ENCODE measurements at regions not wholly inside any gene's neighbourhood (a gene's known extent, or its start where the extent isn't known, plus 50 kb on each side); places are given as distances from the start of the nearest gene placed in this dataset.

DNA sequence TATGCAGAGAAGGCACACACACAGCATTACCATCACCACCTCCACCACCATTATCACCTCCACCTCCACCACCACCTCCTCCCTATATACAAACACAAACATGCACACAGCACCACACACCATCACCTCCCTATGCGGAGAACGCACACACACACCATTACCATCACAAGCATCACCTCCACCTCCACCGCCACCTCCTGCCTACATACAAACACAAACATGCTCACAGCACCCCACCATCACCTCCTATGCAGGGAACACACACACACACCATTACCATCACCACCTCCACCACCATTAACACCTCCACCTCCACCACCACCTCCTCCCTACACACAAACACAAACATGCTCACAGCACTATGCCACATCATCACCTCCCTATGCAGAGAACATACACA, 236.5 kb upstream of the AFDN start:
- peak in 1 of 2 experiments; percentile 14 for DNase-seq (ENCODE audit: low spot score in 2 of 2, unreplicated experiment in 2 of 2)
- Mint-ChIP-seq H3K4me3 (no peak overlapping the region), H3K27me3 (ENCODE audit: low read depth) (no peaks in the 10 kb centered on the region), H3K27ac (no peak overlapping the region), H3K4me1 (no peaks in the 10 kb centered on the region), H3K36me3 (peaks cover 2% of the 10 kb centered on the region), H3K9me3 (peaks cover 21% of the 10 kb centered on the region)
- TF ChIP-seq, protein P1, sequence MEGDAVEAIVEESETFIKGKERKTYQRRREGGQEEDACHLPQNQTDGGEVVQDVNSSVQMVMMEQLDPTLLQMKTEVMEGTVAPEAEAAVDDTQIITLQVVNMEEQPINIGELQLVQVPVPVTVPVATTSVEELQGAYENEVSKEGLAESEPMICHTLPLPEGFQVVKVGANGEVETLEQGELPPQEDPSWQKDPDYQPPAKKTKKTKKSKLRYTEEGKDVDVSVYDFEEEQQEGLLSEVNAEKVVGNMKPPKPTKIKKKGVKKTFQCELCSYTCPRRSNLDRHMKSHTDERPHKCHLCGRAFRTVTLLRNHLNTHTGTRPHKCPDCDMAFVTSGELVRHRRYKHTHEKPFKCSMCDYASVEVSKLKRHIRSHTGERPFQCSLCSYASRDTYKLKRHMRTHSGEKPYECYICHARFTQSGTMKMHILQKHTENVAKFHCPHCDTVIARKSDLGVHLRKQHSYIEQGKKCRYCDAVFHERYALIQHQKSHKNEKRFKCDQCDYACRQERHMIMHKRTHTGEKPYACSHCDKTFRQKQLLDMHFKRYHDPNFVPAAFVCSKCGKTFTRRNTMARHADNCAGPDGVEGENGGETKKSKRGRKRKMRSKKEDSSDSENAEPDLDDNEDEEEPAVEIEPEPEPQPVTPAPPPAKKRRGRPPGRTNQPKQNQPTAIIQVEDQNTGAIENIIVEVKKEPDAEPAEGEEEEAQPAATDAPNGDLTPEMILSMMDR (IDR thresholded peaks at IDR 0.05; ENCODE audit: unreplicated experiment) = no peak

All from mesothelial cell of epicardium (in vitro differentiated cells).